ENCODE measurements at regions not wholly inside any gene's neighbourhood (a gene's known extent, or its start where the extent isn't known, plus 50 kb on each side); places are given as distances from the start of the nearest gene placed in this dataset.

DNA sequence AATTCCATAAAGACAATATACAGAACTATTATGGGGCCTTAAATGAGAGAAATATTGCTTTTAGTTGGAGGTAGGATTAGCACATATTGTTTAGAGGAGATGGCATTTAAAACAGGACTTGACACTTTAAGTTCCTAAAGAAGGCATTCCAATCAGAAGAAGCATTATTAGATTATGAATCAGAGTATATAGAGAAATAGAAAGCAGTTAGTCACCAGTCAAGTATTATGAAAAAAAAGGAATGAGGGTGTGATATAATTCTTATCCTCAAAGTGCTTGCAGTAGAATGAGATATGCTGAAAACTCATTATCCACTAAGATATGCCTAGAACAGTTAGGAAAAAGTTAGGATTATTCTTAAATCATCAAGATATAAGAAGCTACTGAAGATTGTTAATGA, 456.2 kb downstream of the ZNF385D start:
- Mint-ChIP-seq H3K36me3 (ENCODE audit: insufficient read depth, unreplicated experiment) (no peaks in the 10 kb centered on the region), H3K27me3 (ENCODE audit: insufficient read depth, unreplicated experiment) (no peaks in the 10 kb centered on the region), H3K27ac (ENCODE audit: low read depth, unreplicated experiment) (peak overlapping the region; percentile 25), H3K9me3 (ENCODE audit: unreplicated experiment) (no peaks in the 10 kb centered on the region), H3K4me3 (ENCODE audit: unreplicated experiment) (no peak overlapping the region), H3K4me1 (ENCODE audit: insufficient read depth, unreplicated experiment) (peaks cover 8% of the 10 kb centered on the region)
- no TSS peak for BruUV-seq (replicated peaks)
- ChIA-PET POLR2A (no interaction called here), CTCF (no interaction called here)
- no peak for DNase-seq (ENCODE audit: unreplicated experiment)
- intact Hi-C loops (cut with micrococcal nuclease), result no loop called here
- TF ChIP-seq, protein P1, sequence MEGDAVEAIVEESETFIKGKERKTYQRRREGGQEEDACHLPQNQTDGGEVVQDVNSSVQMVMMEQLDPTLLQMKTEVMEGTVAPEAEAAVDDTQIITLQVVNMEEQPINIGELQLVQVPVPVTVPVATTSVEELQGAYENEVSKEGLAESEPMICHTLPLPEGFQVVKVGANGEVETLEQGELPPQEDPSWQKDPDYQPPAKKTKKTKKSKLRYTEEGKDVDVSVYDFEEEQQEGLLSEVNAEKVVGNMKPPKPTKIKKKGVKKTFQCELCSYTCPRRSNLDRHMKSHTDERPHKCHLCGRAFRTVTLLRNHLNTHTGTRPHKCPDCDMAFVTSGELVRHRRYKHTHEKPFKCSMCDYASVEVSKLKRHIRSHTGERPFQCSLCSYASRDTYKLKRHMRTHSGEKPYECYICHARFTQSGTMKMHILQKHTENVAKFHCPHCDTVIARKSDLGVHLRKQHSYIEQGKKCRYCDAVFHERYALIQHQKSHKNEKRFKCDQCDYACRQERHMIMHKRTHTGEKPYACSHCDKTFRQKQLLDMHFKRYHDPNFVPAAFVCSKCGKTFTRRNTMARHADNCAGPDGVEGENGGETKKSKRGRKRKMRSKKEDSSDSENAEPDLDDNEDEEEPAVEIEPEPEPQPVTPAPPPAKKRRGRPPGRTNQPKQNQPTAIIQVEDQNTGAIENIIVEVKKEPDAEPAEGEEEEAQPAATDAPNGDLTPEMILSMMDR (IDR thresholded peaks at IDR 0.05; ENCODE audit: unreplicated experiment), result no peak

DNA sequence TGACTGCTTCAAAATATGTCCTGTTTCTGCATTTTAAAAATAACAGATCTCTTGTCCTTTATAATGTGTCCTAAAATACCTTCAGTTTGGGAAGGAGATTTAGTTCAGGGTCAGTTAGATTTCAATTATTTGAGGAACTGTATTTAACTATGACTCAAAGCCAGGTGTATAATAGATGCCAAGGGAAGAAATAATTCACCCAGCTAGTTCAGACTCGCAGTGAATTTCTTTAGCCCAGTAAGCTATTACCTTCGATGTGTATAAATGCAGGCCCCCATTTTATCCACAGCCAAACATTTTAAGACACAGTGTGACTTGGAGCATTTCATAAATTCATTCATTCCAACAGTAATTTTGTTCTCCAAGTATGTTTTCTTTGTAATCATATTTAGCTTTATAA, 458.0 kb downstream of the ZNF385D start:
- TF ChIP-seq, protein P1 (IDR thresholded peaks at IDR 0.05; ENCODE audit: unreplicated experiment), result no peak
- H3K4me3 Mint-ChIP-seq (ENCODE audit: unreplicated experiment), result no peak overlapping the region
- no peaks in the 10 kb centered on the region for H3K36me3 Mint-ChIP-seq (ENCODE audit: insufficient read depth, unreplicated experiment)
- peaks cover 8% of the 10 kb centered on the region for H3K4me1 Mint-ChIP-seq (ENCODE audit: insufficient read depth, unreplicated experiment)
- no peak for DNase-seq (ENCODE audit: unreplicated experiment)
- intact Hi-C loops (cut with micrococcal nuclease), result no loop called here
- no TSS peak for BruUV-seq (replicated peaks)
- no peak overlapping the region for H3K27ac Mint-ChIP-seq (ENCODE audit: low read depth, unreplicated experiment)
- H3K9me3 Mint-ChIP-seq (ENCODE audit: unreplicated experiment), result no peaks in the 10 kb centered on the region
- CTCF ChIA-PET, result no interaction called here
- POLR2A ChIA-PET, result no interaction called here
- H3K27me3 Mint-ChIP-seq (ENCODE audit: insufficient read depth, unreplicated experiment), result no peaks in the 10 kb centered on the region

GRCh38 chr3:21290557-21290956, 460.5 kb downstream of the ZNF385D start:
- no TSS peak for BruUV-seq (replicated peaks)
- H3K27ac Mint-ChIP-seq (ENCODE audit: low read depth, unreplicated experiment), result no peak overlapping the region
- peaks cover 8% of the 10 kb centered on the region for H3K4me1 Mint-ChIP-seq (ENCODE audit: insufficient read depth, unreplicated experiment)
- intact Hi-C loops (cut with micrococcal nuclease), result no loop called here
- H3K9me3 Mint-ChIP-seq (ENCODE audit: unreplicated experiment), result no peaks in the 10 kb centered on the region
- TF ChIP-seq, protein P1 (IDR thresholded peaks at IDR 0.05; ENCODE audit: unreplicated experiment), result peak; percentile 40
- POLR2A ChIA-PET, result interaction anchor here (0.6 kb wide), 1 partner anchor 9 kb away, joined by 3 read pairs; no protein-coding TSS in a partner anchor
- CTCF ChIA-PET, result interaction anchor here (0.7 to 1.3 kb wide), 4 partner anchors 20 to 758 kb away, joined by 3 to 4 read pairs (median 4); no protein-coding TSS in a partner anchor
- DNase-seq (ENCODE audit: unreplicated experiment), result peak; percentile 11
- no peak overlapping the region for H3K4me3 Mint-ChIP-seq (ENCODE audit: unreplicated experiment)
- H3K27me3 Mint-ChIP-seq (ENCODE audit: insufficient read depth, unreplicated experiment), result no peaks in the 10 kb centered on the region
- H3K36me3 Mint-ChIP-seq (ENCODE audit: insufficient read depth, unreplicated experiment), result no peaks in the 10 kb centered on the region

DNA sequence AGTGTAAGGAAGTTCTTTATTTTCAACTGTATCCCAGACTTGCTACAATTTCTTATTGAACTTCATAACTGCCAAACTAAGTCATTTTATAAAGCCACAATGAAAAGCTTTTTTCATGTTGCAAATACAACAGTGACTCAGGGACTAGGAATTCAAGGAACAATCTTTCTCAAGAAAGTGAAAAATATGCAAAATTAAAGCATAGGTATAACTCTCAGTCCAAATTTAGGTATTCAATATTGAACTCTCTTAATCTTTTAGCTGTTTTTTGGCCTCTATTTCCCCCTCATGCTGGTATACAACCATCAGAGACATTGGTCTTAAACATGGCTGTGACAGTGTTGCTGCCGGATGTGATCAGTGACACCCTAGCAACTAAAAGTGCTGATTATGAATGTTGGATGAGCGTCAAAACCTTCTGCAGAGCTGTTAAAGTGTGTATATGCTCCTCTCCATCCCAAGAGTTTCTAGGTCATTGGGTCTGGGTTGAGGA, 476.9 kb downstream of the ZNF385D start:
- H3K4me1 Mint-ChIP-seq (ENCODE audit: insufficient read depth, unreplicated experiment), result no peaks in the 10 kb centered on the region
- no peaks in the 10 kb centered on the region for H3K27me3 Mint-ChIP-seq (ENCODE audit: insufficient read depth, unreplicated experiment)
- intact Hi-C loops (cut with micrococcal nuclease), result no loop called here
- TF ChIP-seq, protein P1 (IDR thresholded peaks at IDR 0.05; ENCODE audit: unreplicated experiment), result no peak
- DNase-seq (ENCODE audit: unreplicated experiment), result no peak
- CTCF ChIA-PET, result no interaction called here
- BruUV-seq (replicated peaks), result no TSS peak
- no peak overlapping the region for H3K4me3 Mint-ChIP-seq (ENCODE audit: unreplicated experiment)
- H3K27ac Mint-ChIP-seq (ENCODE audit: low read depth, unreplicated experiment), result no peak overlapping the region
- no peaks in the 10 kb centered on the region for H3K36me3 Mint-ChIP-seq (ENCODE audit: insufficient read depth, unreplicated experiment)
- peaks cover 6% of the 10 kb centered on the region for H3K9me3 Mint-ChIP-seq (ENCODE audit: unreplicated experiment)
- POLR2A ChIA-PET, result interaction anchor here (0.7 to 1.2 kb wide), 3 partner anchors 42 to 1944 kb away, joined by 3 to 4 read pairs (median 3); no protein-coding TSS in a partner anchor
